Activated CD4-positive, alpha-beta memory T cell treated with anti-CD3 and anti-CD28 coated beads, Interleukin-2, amount 10 ng/mL, durations not matched to agents 7 days and 5 days (primary cell): ENCODE measurements at regions not wholly inside any gene's neighbourhood (a gene's known extent, or its start where the extent isn't known, plus 50 kb on each side); places are given as distances from the start of the nearest gene placed in this dataset.
"Not testable (repeated sequence)": the region's sequence is repeated elsewhere in the genome, so short reads cannot be mapped to it uniquely, and the experiment has no call there.

ENCODE experiments used
- CTCF ChIA-PET: fragments of 350-600 bp; sonication (Branson Sonifier 250); formaldehyde crosslinking; loops from one replicate; lab custom pipeline; 2021; ENCODE audit warnings: antibody characterized with exemption, inconsistent platforms; lab: Charles Lee
- POLR2A ChIA-PET: fragments of 350-600 bp; sonication (Branson Sonifier 250); formaldehyde crosslinking; loops from one replicate; lab custom pipeline; 2021; ENCODE audit warnings: antibody characterized with exemption; lab: Charles Lee
- DNase-seq: peaks from one replicate; pipeline ENCODE4 v3.0.0-alpha.2; 2020
- H3K27ac Mint-ChIP-seq: one replicate; pipeline ENCODE4 v1.8.0; 2021; ENCODE audit warnings: mild to moderate bottlenecking, mixed read lengths
- H3K27me3 Mint-ChIP-seq: one replicate; pipeline ENCODE4 v1.8.0; 2021; ENCODE audit warnings: mixed read lengths
- H3K36me3 Mint-ChIP-seq: one replicate; pipeline ENCODE4 v1.8.0; 2021; ENCODE audit warnings: low read depth, mixed read lengths
- H3K4me1 Mint-ChIP-seq: one replicate; pipeline ENCODE4 v1.8.0; 2021; ENCODE audit warnings: mixed read lengths
- H3K4me3 Mint-ChIP-seq: one replicate; pipeline ENCODE4 v1.8.0; 2021; ENCODE audit warnings: mild to moderate bottlenecking, mixed read lengths
- H3K9me3 Mint-ChIP-seq: one replicate; pipeline ENCODE4 v1.8.0; 2021; ENCODE audit warnings: mixed read lengths

GRCh38 chr9:74147906-74148305, 349.2 kb upstream of the RORB start:
- no peak for DNase-seq
- ChIA-PET POLR2A (no interaction called here), CTCF (no interaction called here)
- H3K9me3 Mint-ChIP-seq = peaks cover 3% of the 10 kb centered on the region
- H3K36me3 Mint-ChIP-seq = no peaks in the 10 kb centered on the region
- H3K4me3 Mint-ChIP-seq = no peak overlapping the region
- H3K4me1 Mint-ChIP-seq = no peaks in the 10 kb centered on the region
- H3K27ac Mint-ChIP-seq = no peak overlapping the region
- H3K27me3 Mint-ChIP-seq = no peaks in the 10 kb centered on the region

GRCh38 chr9:74172874-74173273, 324.3 kb upstream of the RORB start:
- POLR2A ChIA-PET = no interaction called here
- DNase-seq = no peak
- Mint-ChIP-seq H3K27ac (no peak overlapping the region), H3K27me3 (no peaks in the 10 kb centered on the region), H3K4me3 (no peak overlapping the region), H3K4me1 (peaks cover 2% of the 10 kb centered on the region), H3K36me3 (no peaks in the 10 kb centered on the region), H3K9me3 (peaks cover 8% of the 10 kb centered on the region)
- CTCF ChIA-PET = no interaction called here

- no peaks in the 10 kb centered on the region for H3K36me3 Mint-ChIP-seq
- no peak overlapping the region for H3K27ac Mint-ChIP-seq
- H3K4me1 Mint-ChIP-seq = peaks cover 2% of the 10 kb centered on the region
- no peaks in the 10 kb centered on the region for H3K27me3 Mint-ChIP-seq
- DNase-seq = no peak
- H3K4me3 Mint-ChIP-seq = no peak overlapping the region
- ChIA-PET CTCF (no interaction called here), POLR2A (no interaction called here)
- peaks cover 8% of the 10 kb centered on the region for H3K9me3 Mint-ChIP-seq
These were observed 323.9 kb upstream of the RORB start for GRCh38 chr9:74173284-74173683.

GRCh38 chr9:74197771-74198170, 299.4 kb upstream of the RORB start:
- DNase-seq, H3K4me1 Mint-ChIP-seq, H3K27ac Mint-ChIP-seq, H3K9me3 Mint-ChIP-seq, H3K36me3 Mint-ChIP-seq, H3K27me3 Mint-ChIP-seq, H3K4me3 Mint-ChIP-seq, POLR2A ChIA-PET, CTCF ChIA-PET: not testable (repeated sequence)

- Mint-ChIP-seq H3K36me3 (no peaks in the 10 kb centered on the region), H3K9me3 (peaks cover 5% of the 10 kb centered on the region), H3K4me3 (no peak overlapping the region), H3K4me1 (no peaks in the 10 kb centered on the region), H3K27ac (no peak overlapping the region), H3K27me3 (no peaks in the 10 kb centered on the region)
- ChIA-PET POLR2A (no interaction called here), CTCF (no interaction called here)
- no peak for DNase-seq
These were observed 292.1 kb upstream of the RORB start for GRCh38 chr9:74205056-74205455.

GRCh38 chr9:74218385-74219063, 278.6 kb upstream of the RORB start:
- Mint-ChIP-seq H3K36me3 (no peaks in the 10 kb centered on the region), H3K27me3 (no peaks in the 10 kb centered on the region), H3K4me3 (no peak overlapping the region), H3K27ac (no peak overlapping the region), H3K9me3 (no peaks in the 10 kb centered on the region), H3K4me1 (no peaks in the 10 kb centered on the region)
- ChIA-PET POLR2A (no interaction called here), CTCF (no interaction called here)
- no peak for DNase-seq

GRCh38 chr9:74220327-74220726, 276.8 kb upstream of the RORB start:
- peaks cover 9% of the 10 kb centered on the region for H3K9me3 Mint-ChIP-seq
- no peaks in the 10 kb centered on the region for H3K4me1 Mint-ChIP-seq
- no peak for DNase-seq
- ChIA-PET POLR2A (no interaction called here), CTCF (no interaction called here)
- no peaks in the 10 kb centered on the region for H3K36me3 Mint-ChIP-seq
- no peak overlapping the region for H3K4me3 Mint-ChIP-seq
- no peaks in the 10 kb centered on the region for H3K27me3 Mint-ChIP-seq
- no peak overlapping the region for H3K27ac Mint-ChIP-seq

- POLR2A ChIA-PET = no interaction called here
- Mint-ChIP-seq H3K9me3 (peaks cover 25% of the 10 kb centered on the region), H3K4me3 (no peak overlapping the region), H3K27me3 (no peaks in the 10 kb centered on the region), H3K27ac (no peak overlapping the region), H3K36me3 (peaks cover 5% of the 10 kb centered on the region), H3K4me1 (no peaks in the 10 kb centered on the region)
- CTCF ChIA-PET = no interaction called here
- no peak for DNase-seq
These were observed 260.3 kb upstream of the RORB start for GRCh38 chr9:74236857-74237256.

GRCh38 chr9:74245866-74246497, 251.2 kb upstream of the RORB start:
- CTCF ChIA-PET = no interaction called here
- peaks cover 21% of the 10 kb centered on the region for H3K9me3 Mint-ChIP-seq

GRCh38 chr9:74255489-74255984, 241.6 kb upstream of the RORB start:
- no peak for DNase-seq
- Mint-ChIP-seq H3K36me3 (no peaks in the 10 kb centered on the region), H3K27ac (no peak overlapping the region), H3K27me3 (no peaks in the 10 kb centered on the region), H3K4me3 (no peak overlapping the region), H3K9me3 (no peaks in the 10 kb centered on the region), H3K4me1 (no peaks in the 10 kb centered on the region)
- POLR2A ChIA-PET = interaction anchor here (0.8 kb wide), 1 partner anchor 10 kb away, joined by 3 read pairs; no protein-coding TSS in a partner anchor
- CTCF ChIA-PET = no interaction called here

More at GRCh38 chr9:74245866-74246497, 251.2 kb upstream of the RORB start:
- DNase-seq = peak; percentile 16
- H3K36me3 Mint-ChIP-seq = peaks cover 29% of the 10 kb centered on the region
- H3K27ac Mint-ChIP-seq = peak overlapping the region; percentile 88
- no peak overlapping the region for H3K4me3 Mint-ChIP-seq
- POLR2A ChIA-PET = interaction anchor here (0.9 to 1.3 kb wide), 2 partner anchors 10 to 88 kb away, joined by 3 to 4 read pairs; no protein-coding TSS in a partner anchor
- H3K4me1 Mint-ChIP-seq = peaks cover 17% of the 10 kb centered on the region
- H3K27me3 Mint-ChIP-seq = no peaks in the 10 kb centered on the region

GRCh38 chr9:74275872-74276508, 221.1 kb upstream of the RORB start:
- CTCF ChIA-PET = interaction anchor here (1.4 kb wide), 1 partner anchor 77 kb away, joined by 3 read pairs; no protein-coding TSS in a partner anchor
- POLR2A ChIA-PET = no interaction called here

GRCh38 chr9:74277532-74277931, 219.6 kb upstream of the RORB start:
- H3K36me3 Mint-ChIP-seq = no peaks in the 10 kb centered on the region
- ChIA-PET POLR2A (no interaction called here), CTCF (interaction anchor here (1.4 kb wide), 1 partner anchor 78 kb away, joined by 3 read pairs; no protein-coding TSS in a partner anchor)
- DNase-seq = peak; percentile 61
- peaks cover 12% of the 10 kb centered on the region for H3K4me1 Mint-ChIP-seq
- no peaks in the 10 kb centered on the region for H3K27me3 Mint-ChIP-seq
- H3K4me3 Mint-ChIP-seq = no peak overlapping the region
- no peaks in the 10 kb centered on the region for H3K9me3 Mint-ChIP-seq
- H3K27ac Mint-ChIP-seq = peak overlapping the region; percentile 32

More at GRCh38 chr9:74275872-74276508, 221.1 kb upstream of the RORB start:
- peaks cover 11% of the 10 kb centered on the region for H3K4me1 Mint-ChIP-seq
- H3K4me3 Mint-ChIP-seq = no peak overlapping the region
- H3K36me3 Mint-ChIP-seq = no peaks in the 10 kb centered on the region
- no peak overlapping the region for H3K27ac Mint-ChIP-seq
- DNase-seq = no peak
- H3K27me3 Mint-ChIP-seq = no peaks in the 10 kb centered on the region
- H3K9me3 Mint-ChIP-seq = no peaks in the 10 kb centered on the region

- peaks cover 15% of the 10 kb centered on the region for H3K4me1 Mint-ChIP-seq
- no peaks in the 10 kb centered on the region for H3K36me3 Mint-ChIP-seq
- DNase-seq = no peak
- no peak overlapping the region for H3K4me3 Mint-ChIP-seq
- no peaks in the 10 kb centered on the region for H3K27me3 Mint-ChIP-seq
- ChIA-PET CTCF (no interaction called here), POLR2A (no interaction called here)
- no peaks in the 10 kb centered on the region for H3K9me3 Mint-ChIP-seq
- H3K27ac Mint-ChIP-seq = no peak overlapping the region
These were observed 215.5 kb upstream of the RORB start for GRCh38 chr9:74281674-74282073.
